LNCAP (cell line): ENCODE measurements at regions not wholly inside any gene's neighbourhood (a gene's known extent, or its start where the extent isn't known, plus 50 kb on each side); places are given as distances from the start of the nearest gene placed in this dataset.

Source experiments
- TF ChIP-seq, protein P1 (sequence below): fragments of 450-650 bp; IDR thresholded peaks from 2 replicates; pipeline ENCODE4 v1.5.1; 2017; ENCODE audit warnings: mild to moderate bottlenecking

- TF ChIP-seq, protein P1, sequence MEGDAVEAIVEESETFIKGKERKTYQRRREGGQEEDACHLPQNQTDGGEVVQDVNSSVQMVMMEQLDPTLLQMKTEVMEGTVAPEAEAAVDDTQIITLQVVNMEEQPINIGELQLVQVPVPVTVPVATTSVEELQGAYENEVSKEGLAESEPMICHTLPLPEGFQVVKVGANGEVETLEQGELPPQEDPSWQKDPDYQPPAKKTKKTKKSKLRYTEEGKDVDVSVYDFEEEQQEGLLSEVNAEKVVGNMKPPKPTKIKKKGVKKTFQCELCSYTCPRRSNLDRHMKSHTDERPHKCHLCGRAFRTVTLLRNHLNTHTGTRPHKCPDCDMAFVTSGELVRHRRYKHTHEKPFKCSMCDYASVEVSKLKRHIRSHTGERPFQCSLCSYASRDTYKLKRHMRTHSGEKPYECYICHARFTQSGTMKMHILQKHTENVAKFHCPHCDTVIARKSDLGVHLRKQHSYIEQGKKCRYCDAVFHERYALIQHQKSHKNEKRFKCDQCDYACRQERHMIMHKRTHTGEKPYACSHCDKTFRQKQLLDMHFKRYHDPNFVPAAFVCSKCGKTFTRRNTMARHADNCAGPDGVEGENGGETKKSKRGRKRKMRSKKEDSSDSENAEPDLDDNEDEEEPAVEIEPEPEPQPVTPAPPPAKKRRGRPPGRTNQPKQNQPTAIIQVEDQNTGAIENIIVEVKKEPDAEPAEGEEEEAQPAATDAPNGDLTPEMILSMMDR, result no peak
These were observed 600.4 kb upstream of the NOX3 start for GRCh38 chr6:156056085-156056484.

DNA sequence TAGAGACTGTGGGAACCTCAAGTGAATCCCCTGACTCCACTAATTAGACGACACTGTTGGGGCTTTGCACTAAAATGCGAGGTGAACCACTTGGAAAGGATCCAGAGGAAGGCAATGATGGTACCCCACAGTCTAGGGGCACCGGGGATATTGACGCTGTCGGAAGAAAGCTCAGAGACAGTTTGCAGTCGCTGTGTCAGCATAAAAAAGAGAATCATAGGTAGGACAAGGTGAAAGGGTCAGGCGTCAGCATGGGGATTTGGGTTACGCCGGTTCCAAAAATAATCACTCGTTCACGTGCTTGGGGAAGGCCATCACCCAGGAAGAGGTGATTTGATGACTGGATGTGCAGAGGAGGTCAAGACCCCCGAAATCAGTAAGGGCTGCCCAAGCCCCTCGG, 598.0 kb upstream of the NOX3 start:
- TF ChIP-seq, protein P1, result no peak

- TF ChIP-seq, protein P1, result no peak
These were observed 591.3 kb upstream of the NOX3 start for GRCh38 chr6:156046841-156047449.

GRCh38 chr6:156046268-156046665, 590.6 kb upstream of the NOX3 start:
- TF ChIP-seq, protein P1, result no peak

DNA sequence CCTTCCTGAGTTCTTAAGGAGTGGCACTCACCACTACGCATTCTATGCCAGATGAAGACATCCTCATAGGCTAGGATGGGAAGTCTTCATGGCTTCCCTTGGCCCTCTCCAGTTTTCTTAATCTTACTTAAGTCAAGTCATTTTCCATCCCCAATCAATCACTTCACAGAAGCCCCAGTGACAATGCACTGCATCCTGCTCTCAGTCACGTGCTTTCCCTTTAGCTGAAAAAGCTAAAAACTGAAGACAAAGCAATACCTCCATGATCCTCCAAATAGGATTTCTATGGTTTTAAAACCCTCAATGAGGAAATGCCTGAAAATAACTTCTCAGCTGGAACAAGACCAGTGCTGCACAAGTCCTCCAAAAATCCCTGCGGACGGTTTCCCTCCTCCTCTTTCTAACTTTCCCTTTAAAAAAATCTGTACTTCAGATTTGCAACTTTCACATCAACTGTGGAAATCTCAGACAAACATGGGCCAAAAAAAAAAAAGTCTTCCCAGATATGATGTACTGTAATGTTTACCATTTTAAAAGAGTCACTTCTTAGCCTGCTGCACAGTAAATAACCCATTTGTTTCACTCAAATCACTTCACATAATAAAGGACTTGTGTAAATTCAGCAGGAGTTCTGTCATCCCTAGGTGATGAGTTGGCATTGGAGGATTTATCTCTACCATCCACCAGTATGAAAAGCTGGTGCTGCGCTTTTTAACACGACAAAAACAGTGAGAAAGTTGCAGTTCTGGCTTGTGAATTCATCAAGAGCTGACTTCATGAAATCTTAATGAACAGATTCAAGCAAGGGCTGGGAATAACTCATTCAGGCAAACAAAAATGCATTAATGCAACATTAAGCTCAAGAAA, 590.0 kb upstream of the NOX3 start:
- TF ChIP-seq, protein P1, result no peak

DNA sequence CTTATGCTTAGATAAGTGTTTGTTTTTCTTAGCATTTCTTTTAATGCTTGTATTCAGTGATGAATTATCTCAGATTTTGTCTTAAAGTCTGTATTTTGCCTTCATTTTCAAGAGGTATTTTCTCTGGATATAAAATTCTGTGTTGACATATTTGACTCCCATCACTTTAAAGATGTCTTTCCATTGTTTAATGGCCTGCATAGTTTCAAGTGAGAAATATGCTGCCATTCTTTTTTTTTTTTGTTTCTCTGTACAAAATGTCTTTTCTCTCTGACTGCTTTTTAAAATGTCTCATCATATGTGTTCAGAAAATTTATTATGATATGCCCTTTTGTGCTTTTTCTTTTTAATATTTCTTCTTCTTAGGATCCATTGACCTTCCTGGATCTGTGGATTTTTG, 578.0 kb upstream of the NOX3 start:
- TF ChIP-seq, protein P1, result no peak

DNA sequence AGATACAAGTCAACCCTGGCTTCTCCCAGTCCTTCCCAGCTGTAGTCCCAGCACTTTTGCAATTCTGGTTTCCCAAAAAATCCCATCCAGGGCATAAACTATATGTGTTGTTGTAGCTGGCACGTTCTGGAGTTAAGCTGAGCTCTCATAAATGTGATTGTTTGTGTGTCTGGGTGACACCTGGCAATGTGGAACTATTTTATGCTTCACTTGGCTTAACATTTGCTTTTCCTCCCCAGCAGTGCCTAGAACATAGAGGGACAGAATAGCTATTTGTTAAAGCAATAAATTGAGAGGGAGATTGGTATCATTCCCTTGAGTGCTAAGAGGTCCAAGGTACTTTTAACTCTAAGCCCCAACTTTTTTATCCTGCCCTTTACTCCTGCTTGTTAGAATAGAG, 575.9 kb upstream of the NOX3 start:
- TF ChIP-seq, protein P1, result no peak
